ENCODE measurements at regions not wholly inside any gene's neighbourhood (a gene's known extent, or its start where the extent isn't known, plus 50 kb on each side); places are given as distances from the start of the nearest gene placed in this dataset.
"Not testable (repeated sequence)": the region's sequence is repeated elsewhere in the genome, so short reads cannot be mapped to it uniquely, and the experiment has no call there.

GRCh38 chr3:194054961-194055360 is 81.0 kb upstream of the HES1 start:
- peaks cover 24% of the 10 kb centered on the region for H3K4me1 ChIP-seq
- no peaks in the 10 kb centered on the region for H3K36me3 ChIP-seq
- no peak overlapping the region for H3K4me3 ChIP-seq
- no peak for DNase-seq (ENCODE audit: low spot score in 2 of 2)
- TF ChIP-seq POLR2AphosphoS5 (IDR thresholded peaks at IDR 0.05), result no peak
- TF ChIP-seq POLR2A (IDR thresholded peaks at IDR 0.05), result no peak
- 87% methylated on average over 3 of the region's 3 CpGs for WGBS
- H3K9me3 ChIP-seq, result peaks cover 11% of the 10 kb centered on the region
- no peaks in the 10 kb centered on the region for H3K27me3 ChIP-seq
- no peak overlapping the region for H3K27ac ChIP-seq

GRCh38 chr3:194056323-194056722 is 79.6 kb upstream of the HES1 start:
- H3K9me3 ChIP-seq; H3K36me3 ChIP-seq; H3K4me3 ChIP-seq; DNase-seq (ENCODE audit: low spot score in 2 of 2); H3K27ac ChIP-seq; H3K27me3 ChIP-seq: not testable (repeated sequence)
- 91% methylated on average over 15 of the region's 15 CpGs for WGBS
- H3K4me1 ChIP-seq, result peaks cover 24% of the 10 kb centered on the region

GRCh38 chr3:194056731-194057415 is 79.1 kb upstream of the HES1 start:
- TF ChIP-seq POLR2AphosphoS5 (IDR thresholded peaks at IDR 0.05), result no peak
- no peak for TF ChIP-seq POLR2A (IDR thresholded peaks at IDR 0.05)
- no peak for TF ChIP-seq CTCF (IDR thresholded peaks at IDR 0.05)
- TF ChIP-seq EP300 (IDR thresholded peaks at IDR 0.05), result no peak
- H3K9me3 ChIP-seq, result no peaks in the 10 kb centered on the region
- H3K36me3 ChIP-seq, result no peaks in the 10 kb centered on the region
- 86% methylated on average over 16 of the region's 16 CpGs for WGBS
- no peaks in the 10 kb centered on the region for H3K27me3 ChIP-seq
- H3K27ac ChIP-seq, result no peak overlapping the region
- H3K4me3 ChIP-seq, result no peak overlapping the region
- H3K4me1 ChIP-seq, result peaks cover 24% of the 10 kb centered on the region
- no peak for DNase-seq (ENCODE audit: low spot score in 2 of 2)

GRCh38 chr3:194057570-194058188 is 78.3 kb upstream of the HES1 start:
- 62% methylated on average over 8 of the region's 8 CpGs for WGBS
- no peaks in the 10 kb centered on the region for H3K27me3 ChIP-seq
- H3K4me3 ChIP-seq, result peak overlapping the region; percentile 45
- H3K9me3 ChIP-seq, result no peaks in the 10 kb centered on the region
- TF ChIP-seq POLR2A (IDR thresholded peaks at IDR 0.05) (no peak), EP300 (IDR thresholded peaks at IDR 0.05) (no peak)
- DNase-seq (ENCODE audit: low spot score in 2 of 2), result no peak
- H3K36me3 ChIP-seq, result no peaks in the 10 kb centered on the region
- peaks cover 24% of the 10 kb centered on the region for H3K4me1 ChIP-seq
- no peak overlapping the region for H3K27ac ChIP-seq

GRCh38 chr3:194058189-194058571 is 77.8 kb upstream of the HES1 start:
- DNase-seq (ENCODE audit: low spot score in 2 of 2), result no peak

GRCh38 chr3:194058753-194059152 is 77.2 kb upstream of the HES1 start:
- Histone ChIP-seq H3K9me3 (no peaks in the 10 kb centered on the region), H3K36me3 (no peaks in the 10 kb centered on the region), H3K27ac (no peak overlapping the region), H3K27me3 (no peaks in the 10 kb centered on the region), H3K4me3 (peak overlapping the region; percentile 45), H3K4me1 (peaks cover 24% of the 10 kb centered on the region)
- DNase-seq (ENCODE audit: low spot score in 2 of 2), result no peak
- TF ChIP-seq EP300 (IDR thresholded peaks at IDR 0.05), result no peak
- 58% methylated on average over 1 of the region's 1 CpG for WGBS

More at GRCh38 chr3:194058189-194058571, 77.8 kb upstream of the HES1 start:
- Histone ChIP-seq H3K4me3 (peak overlapping the region; percentile 45), H3K36me3 (no peaks in the 10 kb centered on the region), H3K4me1 (peaks cover 24% of the 10 kb centered on the region), H3K27ac (no peak overlapping the region), H3K9me3 (no peaks in the 10 kb centered on the region), H3K27me3 (no peaks in the 10 kb centered on the region)
- WGBS, result under 1% methylated on average over 19 of the region's 31 CpGs
- TF ChIP-seq CTCF (IDR thresholded peaks at IDR 0.05), result no peak
- TF ChIP-seq POLR2A (IDR thresholded peaks at IDR 0.05), result no peak
- no peak for TF ChIP-seq POLR2AphosphoS5 (IDR thresholded peaks at IDR 0.05)
- TF ChIP-seq EP300 (IDR thresholded peaks at IDR 0.05), result no peak

GRCh38 chr3:194061421-194062030 is 74.4 kb upstream of the HES1 start:
- H3K4me1 ChIP-seq, result peaks cover 24% of the 10 kb centered on the region
- no peak overlapping the region for H3K27ac ChIP-seq
- H3K9me3 ChIP-seq, result no peaks in the 10 kb centered on the region
- no peak overlapping the region for H3K4me3 ChIP-seq
- TF ChIP-seq EP300 (IDR thresholded peaks at IDR 0.05) (no peak), POLR2A (IDR thresholded peaks at IDR 0.05) (no peak), POLR2AphosphoS5 (IDR thresholded peaks at IDR 0.05) (no peak), CTCF (IDR thresholded peaks at IDR 0.05) (no peak)
- 80% methylated on average over 3 of the region's 3 CpGs for WGBS
- no peak for DNase-seq (ENCODE audit: low spot score in 2 of 2)
- no peaks in the 10 kb centered on the region for H3K27me3 ChIP-seq
- no peaks in the 10 kb centered on the region for H3K36me3 ChIP-seq

Data from suprapubic skin (tissue), 4 donors.